GM18502 (cell line): ENCODE measurements at regions not wholly inside any gene's neighbourhood (a gene's known extent, or its start where the extent isn't known, plus 50 kb on each side); places are given as distances from the start of the nearest gene placed in this dataset.

Experiments
- ATAC-seq: cut with Tn5 transposase; IDR thresholded peaks from one replicate; pipeline ENCODE4 v1.9.1; 2021; ENCODE audit warnings: mild to moderate bottlenecking; ENCODE audit not compliant: unreplicated experiment, poor library complexity

- no peak for ATAC-seq
These were observed 892.3 kb downstream of the OLFM4 start for GRCh38 chr13:53920916-53921315.

GRCh38 chr13:53921473-53921872 lies 892.9 kb downstream of the OLFM4 start:
- ATAC-seq = no peak

DNA sequence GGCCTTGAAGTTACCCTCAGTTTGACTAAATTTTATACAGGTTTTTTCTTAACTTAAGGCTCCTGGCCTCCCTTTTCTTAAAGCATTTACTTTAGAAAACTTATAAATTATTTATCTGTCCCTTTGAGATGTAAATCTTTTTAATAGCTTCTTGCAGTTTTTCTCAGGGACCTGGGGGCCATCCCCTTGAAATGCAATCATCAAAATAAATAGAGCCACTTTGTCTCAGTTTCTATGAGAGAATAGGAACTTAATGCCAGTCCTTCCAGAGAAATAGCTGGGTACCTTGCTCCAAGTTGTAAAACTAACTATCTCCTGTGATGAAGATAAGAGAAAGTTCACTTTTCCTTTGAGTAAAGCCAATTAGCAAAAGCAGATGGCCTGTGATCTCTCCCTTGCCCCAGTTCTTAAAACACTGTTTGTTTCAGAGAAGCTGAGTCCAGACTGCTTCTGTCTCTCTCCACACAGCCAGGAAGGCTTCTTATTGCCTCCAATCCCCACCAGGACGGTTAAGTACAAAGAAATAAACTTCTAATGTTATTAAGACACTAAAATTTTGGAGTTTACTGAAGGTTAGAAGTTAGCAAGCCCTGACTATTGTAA lies 913.1 kb downstream of the OLFM4 start:
- ATAC-seq = no peak

- no peak for ATAC-seq
These were observed 917.9 kb downstream of the OLFM4 start for GRCh38 chr13:53946500-53946899.

GRCh38 chr13:53953183-53953582 lies 924.6 kb downstream of the OLFM4 start:
- ATAC-seq = no peak
